Daoy (cell line): ENCODE measurements at regions not wholly inside any gene's neighbourhood (a gene's known extent, or its start where the extent isn't known, plus 50 kb on each side); places are given as distances from the start of the nearest gene placed in this dataset.

Source experiments
- DNase-seq: peaks from one replicate; pipeline ENCODE4 v3.0.0-alpha.2; 2015; ENCODE audit warnings: low read depth

DNA sequence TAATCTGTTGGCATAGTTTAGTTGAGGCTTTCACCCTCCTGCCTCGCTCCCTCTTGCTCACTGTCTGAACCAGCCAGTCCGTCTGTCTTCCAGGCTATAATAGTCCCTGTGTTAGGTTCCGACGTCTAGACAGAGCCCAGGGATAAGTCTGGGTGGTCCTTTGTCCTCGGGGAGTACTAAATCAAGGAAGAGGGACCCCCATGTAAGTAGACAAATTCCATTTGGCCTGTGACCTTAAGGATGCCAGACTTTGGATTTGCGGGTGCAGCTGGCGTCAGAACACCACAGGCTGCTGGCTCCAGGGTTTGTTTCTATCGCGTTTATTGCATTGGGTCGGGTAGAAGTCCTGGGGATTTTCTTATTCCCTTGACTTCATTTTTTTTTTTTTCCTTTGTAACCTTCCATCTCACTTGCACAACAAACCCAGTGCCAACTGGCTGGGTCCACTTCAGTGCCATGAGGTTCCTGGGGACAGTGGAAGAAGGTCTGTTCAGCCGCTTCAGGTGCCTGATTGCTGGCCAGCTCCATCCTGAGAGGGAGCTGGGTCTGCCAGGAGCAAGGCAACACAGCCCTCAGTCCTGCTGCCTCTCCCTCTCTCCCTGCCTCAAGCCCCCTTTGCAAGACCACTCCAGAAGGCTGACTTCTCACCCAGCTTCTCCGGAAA, 95.4 kb upstream of the KLHL25 start:
- no peak for DNase-seq

DNA sequence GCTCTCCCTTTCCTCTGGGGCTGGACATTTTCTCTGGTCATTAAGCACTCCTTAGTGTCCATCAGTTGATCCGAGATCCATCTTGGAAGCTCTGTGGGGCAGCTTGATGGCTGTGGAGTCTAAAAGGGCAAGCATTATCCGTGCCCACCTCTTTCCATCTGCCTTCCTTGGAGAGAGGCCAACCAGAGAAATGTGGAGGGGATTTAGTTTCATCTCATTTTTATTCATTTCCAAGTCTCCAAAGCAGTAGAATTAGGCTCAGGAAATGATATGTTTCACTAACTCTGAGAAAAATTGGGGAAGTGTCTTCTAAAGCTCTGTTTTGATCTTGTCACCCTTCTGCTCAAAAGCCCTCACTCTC, 95.9 kb upstream of the KLHL25 start:
- DNase-seq: no peak

DNA sequence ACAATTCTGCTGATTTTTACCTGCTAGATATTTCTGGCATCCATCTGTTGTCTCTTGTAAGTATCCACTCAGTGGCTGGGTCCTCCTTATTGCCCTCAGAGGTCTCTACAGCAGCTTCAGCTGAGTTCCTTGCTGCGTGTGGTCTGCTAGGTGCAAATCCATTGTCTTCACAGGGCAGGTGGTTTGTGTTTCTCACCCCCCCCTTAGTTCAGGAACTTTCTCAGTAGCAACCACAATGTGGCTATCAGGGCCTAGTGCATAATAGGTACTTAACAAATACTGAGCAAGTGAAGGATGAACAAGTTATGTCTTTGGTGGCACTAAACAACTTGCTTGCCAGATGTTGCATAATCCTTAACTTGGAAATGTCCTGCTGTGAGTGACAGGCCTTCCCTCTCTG, 96.7 kb upstream of the KLHL25 start:
- no peak for DNase-seq

DNA sequence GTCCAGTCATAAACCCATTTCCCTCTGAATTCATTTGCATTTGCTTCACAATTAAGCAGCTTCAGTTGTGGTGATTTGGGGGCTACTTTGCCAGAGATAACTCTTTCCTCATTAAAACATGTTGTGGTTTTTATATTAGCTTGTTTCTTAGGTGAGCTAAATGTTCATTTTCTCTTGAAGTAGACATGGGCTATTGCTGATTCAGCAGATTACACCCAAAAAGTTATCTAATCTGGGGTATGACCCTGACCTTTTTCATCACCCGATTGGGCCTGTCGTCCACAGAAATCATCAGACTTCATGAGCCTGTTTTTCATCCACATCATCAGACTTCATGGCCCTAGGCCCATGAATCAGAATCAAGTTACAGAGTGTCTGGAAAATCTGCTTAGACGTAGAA, 97.5 kb upstream of the KLHL25 start:
- DNase-seq: no peak

DNA sequence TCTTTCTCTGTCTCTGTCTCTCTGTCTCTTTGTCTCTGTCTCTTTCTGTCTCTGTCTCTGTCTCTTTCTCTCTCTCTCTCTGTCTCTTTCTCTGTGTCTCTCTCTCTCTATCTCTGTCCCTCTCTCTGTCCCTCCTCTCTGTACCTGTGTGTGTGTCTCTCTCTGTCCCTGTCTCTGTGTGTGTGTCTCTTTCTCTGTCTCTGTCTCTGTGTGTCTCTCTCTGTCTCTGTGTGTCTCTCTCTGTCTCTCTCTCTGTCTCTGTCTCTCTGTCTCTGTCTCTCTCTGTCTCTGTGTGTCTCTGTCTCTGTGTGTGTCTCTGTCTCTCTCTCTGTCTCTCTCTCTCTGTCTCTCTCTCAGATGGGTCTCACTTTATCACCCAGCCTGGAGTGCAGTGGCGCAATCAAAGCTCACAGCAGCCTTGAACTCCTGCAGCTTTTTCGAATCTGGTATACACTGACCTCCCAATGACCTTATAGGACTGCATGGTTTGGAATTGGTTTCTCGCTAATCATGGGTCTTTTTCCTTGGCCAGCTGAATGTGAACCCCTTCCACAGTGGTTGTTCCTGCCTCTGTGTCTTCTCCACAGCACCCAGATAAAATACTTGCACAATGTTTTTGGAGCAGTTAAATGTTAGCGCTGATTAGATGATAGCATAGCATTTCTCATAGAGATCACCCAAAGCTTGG, 102.6 kb upstream of the KLHL25 start:
- DNase-seq: no peak

DNA sequence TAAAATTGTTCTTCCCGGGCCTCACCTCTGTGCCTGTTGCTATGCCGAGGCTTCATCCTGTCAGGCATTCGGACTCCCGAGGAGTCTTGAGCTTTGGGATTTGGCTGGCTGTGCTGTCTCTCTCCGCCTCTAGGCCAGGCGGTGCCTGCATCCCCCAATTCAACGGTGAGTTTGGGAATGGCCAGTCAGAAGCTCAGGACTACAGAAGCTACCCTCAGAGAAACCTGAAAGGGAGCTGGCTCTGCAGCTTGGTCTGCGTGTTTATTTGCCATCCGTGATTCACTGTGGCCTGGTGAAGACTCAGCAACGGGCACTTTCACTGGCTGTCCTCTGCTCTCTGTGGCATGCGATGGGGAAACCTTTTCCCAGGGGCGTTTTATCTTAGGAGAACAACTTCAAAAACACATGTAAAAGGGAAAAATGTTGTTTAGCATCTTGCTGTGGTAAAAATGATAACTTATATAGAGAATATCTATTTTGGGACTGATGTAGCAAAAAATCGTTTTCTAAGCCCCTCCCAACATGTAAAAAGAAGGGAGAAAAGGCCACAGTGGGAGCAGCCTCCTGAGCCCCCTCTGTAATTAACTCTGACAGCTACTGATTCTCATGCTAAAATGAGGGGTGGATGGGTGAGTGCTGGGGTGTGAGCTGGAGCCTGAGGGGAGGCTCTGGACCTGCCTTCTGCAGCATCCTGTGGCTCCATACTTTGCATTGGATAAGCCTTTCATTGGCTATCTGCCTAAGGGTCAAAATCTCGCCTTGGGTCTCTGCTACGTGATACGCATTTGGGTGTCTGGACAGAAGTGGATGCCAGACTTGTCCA, 103.4 kb upstream of the KLHL25 start:
- no peak for DNase-seq

DNA sequence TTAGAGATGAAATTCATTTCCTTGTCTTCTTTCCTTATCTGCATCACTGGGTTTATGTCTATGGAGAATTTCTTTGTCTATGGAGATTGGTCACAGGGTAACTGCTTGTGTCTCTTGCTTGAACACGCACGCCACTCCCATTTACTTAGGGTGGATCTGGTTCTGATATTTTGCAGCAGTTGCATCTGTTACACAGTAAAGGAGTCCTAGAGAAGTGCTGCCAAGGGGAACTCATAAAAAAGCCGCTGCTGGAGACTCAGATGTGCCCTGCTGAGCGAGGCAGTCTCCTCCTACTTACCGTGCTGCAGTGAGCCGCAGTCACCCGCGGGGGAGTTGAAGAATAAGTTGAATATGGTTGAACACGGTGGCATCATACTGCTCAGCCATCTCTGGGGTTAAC, 105.2 kb upstream of the KLHL25 start:
- no peak for DNase-seq

DNA sequence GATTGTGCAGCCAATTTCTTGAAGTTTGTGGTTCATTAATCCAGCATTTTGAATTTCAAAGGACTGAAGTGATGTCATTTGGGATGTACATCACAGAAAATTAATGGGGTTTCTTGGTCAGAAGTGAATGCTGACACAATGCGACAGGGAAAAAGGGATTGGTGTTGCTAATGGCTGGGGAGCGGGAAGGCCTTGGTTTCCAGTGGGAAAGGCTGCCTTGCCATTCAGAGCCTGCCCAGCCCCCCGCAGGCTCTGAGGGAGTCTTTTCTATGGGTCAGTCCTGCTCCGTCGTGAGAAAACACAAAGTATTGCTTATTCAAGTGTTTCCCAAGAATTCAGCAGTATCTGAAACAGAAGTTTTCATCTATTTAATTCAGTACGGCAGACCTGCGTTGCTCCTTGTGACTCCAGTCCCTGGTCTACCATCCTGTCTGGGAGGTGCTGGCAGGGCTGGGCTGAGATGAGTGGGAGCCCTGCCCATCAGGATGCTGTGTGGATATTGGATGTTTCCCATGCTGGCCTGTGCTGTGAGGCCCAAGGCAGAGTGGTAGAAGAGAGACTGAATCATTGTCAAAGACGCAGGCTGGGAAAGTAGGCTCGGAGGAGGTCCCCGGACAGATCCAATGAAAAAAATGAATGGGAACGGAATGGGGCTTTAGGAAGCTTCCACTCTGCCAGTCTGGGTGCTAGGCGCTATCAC, 111.2 kb upstream of the KLHL25 start:
- no peak for DNase-seq

DNA sequence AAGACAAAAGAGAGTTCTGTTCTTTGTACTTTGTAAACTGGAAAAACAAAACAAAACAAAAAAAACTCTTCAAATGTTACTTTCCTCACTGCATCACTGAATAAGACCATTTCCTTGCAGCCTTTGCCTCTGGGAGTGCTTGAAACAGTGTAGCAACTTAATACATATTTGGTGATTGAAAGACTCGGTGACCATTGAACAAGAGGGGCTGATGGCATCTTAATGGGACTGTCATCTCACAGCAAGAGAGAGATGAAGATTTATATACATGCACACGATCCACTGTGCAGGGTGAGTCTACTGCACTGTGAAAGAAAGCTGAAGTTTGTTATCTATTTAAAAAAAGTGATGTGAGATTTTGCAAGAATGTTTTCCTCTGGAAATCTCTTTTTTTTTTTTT, 111.9 kb upstream of the KLHL25 start:
- no peak for DNase-seq

DNA sequence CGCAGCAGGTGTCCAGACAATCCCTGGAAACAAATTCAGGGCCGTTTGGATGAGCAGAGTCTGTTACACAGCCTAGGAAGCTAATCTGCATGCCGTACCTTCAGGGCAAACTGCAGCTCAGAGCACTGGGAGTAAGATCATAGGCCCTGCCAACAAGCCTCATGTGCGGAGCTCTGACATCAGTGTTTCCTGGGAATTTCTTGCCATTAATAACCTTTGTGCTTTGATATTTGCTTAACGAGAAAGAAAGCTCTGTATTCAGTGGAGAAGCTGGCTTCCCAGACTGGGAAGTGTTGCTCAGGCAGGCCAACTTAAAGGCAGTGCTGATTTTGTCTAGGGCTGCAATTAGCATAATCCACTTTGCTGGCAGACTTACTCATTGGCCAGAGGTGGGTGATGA, 116.1 kb upstream of the KLHL25 start:
- no peak for DNase-seq

DNA sequence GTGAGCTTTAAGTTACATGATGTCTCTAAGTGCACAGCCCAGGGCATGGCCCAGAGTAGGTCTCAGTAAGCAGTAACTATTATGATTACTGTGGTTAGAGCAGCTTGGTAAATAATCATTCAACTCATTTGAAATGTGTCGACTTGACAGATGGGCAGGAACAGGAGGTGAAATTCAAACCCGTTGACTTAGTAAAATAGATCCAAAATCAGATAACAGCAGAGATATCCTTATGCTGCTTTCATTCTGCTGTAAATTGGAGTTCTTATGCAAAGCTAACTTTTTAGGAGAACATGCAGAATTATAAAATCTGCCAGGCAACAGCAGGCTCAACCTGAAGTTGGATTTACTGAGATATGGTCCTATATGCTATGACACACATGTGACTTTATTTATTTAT, 118.7 kb upstream of the KLHL25 start:
- DNase-seq: no peak

DNA sequence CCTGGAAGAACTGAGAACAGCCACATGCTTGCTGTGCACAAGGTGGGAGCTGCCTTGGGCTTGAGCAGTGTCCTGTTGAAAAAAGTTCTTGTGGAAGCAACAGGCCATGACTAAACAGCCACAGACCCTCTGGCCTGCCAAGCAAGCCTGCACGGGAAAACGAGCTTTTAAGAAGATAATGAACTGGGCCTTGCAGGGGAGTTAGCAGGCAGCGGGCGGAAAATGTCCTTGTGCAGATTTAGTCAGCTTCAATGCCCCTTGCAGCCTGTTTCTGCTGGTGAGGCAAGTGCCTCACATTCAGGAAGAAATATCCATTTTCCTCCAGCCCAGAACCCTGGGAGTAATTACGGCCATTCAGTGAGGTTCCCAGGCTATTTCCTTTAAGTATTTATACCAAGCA, 126.2 kb upstream of the KLHL25 start:
- DNase-seq: no peak

DNA sequence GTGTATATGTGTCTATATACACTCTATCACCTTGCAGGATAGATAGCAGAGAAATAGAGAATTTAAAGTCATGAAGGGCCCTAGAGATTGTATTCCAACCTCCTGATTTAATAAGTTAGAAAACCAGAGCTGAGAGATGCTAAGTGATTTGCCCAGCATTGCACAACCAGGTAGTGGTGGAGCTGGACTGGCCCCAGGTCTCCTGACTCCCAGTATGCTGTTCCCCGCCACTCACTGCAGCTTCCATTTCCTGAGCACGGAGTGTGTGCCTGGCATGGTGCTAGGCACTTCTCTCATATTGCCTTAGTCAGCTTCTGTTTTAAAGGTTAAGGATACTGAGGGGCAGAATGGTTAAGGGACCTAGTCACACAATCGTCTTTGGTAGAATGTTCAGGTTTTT, 129.4 kb upstream of the KLHL25 start:
- no peak for DNase-seq

DNA sequence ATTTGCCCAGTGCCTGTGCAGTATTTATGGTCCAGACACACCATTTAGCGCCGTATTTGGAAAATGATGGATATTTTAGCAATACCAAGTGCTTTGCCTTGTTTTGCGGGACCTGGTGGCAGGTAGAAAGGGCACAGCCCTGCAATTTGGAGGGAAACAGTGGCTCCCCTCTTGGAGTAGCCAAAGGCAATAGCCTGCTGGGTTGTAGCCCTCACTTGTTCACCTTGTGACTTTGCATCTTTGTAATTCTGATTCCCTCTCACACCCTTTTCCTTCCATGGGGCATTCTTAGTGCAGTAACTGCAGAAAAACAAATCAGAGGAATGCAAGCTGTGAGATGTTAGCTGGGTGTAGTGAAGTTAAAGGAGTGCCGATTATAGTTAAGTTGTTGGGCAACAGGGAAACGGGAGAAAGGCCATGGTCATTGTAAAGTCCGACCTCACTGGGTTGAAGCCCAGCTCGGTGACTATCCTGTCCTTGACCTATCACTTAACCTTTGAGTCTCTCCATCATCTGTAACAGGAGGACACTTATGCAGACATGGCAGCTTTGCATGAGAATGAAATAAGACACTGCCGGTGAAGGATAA, 131.0 kb upstream of the KLHL25 start:
- no peak for DNase-seq

DNA sequence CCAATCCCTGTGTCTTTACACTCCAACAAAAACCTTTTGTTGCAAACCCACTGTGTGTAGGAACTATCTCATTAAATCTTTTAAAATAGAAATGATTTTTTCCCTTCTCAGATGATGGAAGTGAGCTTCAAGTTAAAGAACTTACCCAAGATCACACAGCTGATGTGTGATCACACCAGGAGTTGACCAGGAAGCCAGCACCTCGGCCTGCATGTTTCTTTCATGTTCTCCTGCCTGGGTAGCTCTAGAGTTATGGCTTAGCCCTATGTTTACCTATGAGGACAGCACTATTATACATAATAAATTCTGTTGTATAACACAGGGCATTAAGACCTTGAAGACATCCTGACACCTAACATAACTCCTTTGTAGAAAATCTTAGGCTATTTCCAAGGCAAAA, 132.1 kb upstream of the KLHL25 start:
- no peak for DNase-seq

DNA sequence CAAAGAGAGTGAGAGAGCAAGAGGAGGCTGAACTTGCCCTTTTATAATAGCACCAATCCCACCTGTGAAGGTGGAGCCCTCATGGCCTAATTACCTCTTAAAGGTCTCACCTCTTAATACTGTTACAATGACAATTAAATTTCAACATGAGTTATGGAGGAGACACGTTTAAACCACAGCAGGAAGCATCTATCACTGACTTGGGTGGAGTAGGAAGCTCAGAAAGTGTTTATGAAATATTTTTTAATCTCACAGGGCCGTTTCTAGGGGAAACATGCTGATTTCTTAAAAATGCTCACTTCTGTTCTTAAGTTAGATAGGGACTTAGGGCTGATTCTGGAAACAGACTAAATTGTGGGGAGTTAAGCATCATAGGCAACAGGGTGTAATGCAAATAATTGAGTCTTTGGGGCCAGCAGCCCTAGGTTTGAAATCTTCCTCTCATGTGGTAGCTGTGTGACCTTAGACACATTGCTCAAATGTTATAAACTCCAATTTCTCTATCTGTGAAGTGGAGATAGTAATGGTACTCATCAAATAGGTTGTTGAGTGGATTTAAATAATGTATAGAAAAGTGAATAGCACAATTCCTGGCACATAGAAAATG, 133.3 kb upstream of the KLHL25 start:
- no peak for DNase-seq

DNA sequence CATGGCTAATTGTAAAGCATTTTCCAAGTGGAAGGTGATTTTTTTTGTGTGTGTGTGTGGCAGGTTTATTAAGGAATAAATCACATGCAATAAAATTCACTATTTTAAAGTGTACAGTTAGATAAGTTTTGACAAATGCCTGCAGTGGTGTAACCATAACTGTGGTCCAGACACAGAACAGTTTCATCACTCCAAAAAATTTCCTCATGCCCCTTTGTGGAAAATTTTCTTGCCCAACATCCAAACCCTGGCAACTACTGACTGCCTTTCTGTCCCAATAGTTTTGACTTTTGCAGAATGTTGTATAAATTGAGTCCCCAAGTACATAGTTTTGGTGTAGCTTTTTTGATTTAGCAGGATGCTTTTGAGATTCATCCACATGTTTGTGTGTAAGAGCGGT, 135.1 kb upstream of the KLHL25 start:
- no peak for DNase-seq

DNA sequence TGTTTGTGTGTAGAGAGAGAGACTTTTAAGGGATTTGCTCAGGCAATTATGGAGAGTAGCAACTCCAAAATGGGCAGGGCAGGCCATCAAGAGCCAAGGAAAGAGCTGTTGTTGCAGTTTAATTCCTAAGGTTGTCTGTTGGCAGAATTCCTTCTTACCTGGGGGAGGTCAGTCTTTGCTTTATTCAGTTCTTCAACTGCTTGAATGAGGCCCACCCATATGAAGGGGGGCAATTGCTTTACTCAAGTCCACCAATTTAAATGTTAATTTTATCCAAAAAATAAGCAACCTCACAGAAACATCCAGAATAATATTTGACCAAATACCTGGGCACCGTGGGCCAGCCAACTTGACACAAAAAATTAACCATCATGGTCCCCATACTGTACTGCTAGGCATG, 137.7 kb upstream of the KLHL25 start:
- no peak for DNase-seq

DNA sequence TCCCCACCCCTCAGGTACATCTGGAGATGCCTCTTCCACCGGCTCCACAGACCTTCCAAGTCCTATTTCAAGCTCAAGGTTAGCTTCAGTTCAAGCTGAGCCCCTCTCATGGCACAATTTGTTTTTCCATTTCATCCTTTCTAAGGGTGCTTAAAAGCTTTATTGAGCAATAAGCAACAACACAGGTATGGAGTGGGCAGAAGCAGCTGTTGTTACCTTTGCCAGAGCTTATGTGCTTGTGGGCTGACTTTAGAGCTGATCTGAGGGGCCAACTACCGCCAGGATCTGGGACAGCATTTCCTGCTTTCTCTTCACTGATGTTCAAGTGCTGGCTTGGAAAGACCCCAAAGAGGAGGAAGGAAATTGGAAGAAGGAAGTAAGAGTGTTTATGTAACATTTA, 140.0 kb upstream of the KLHL25 start:
- no peak for DNase-seq

DNA sequence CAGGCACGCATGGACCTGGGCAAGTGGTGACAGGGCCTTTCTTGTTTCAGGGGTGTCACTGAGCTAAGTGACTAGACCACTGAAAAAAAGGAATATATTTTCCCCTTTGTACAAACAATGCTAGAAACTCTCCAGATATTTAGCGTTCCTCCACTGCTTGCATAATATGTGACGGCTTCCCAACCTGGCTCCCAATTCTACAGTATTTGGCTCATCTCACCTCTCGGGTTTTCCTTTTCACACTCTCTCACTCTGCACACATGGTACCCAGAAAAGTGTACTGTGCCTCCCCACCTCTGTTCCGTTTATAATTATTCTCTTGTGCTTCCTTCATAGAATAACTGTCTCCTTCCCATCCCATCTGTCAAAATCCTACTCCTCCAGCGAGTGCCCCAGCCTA, 140.5 kb upstream of the KLHL25 start:
- DNase-seq: no peak

DNA sequence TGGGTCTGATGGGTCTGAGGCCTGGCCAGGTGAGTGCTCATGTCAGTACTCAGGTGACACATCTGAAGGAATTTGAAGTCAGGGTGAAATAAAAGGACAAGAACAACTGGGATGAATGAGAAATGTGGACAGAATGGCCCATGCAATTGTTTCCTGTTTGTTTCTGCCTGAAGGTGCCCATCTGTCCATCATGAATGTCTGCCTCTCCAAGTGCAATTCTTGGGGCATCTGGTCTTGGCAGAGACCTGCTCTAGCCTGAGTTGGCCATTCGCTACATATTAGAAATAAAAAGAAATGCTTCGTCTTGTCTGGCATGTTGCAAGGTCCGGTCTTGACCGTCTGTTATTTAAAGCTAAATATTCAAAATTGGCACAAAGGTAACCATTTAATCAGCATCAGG, 142.0 kb upstream of the AGBL1 start:
- no peak for DNase-seq
